NB4 (cell line): ENCODE measurements at regions not wholly inside any gene's neighbourhood (a gene's known extent, or its start where the extent isn't known, plus 50 kb on each side); places are given as distances from the start of the nearest gene placed in this dataset.

ENCODE experiments used
- CTCF ChIP-seq: IDR thresholded peaks from one replicate; pipeline ENCODE4 v1.5.1; 2012; ENCODE audit warnings: low read depth, low read length
- MAX ChIP-seq: IDR thresholded peaks from 2 replicates; pipeline ENCODE4 v1.6.1; 2011; ENCODE audit warnings: low read depth, low read length
- MYC ChIP-seq: IDR thresholded peaks from 2 replicates; pipeline ENCODE4 v1.6.1; 2011; ENCODE audit warnings: low read depth, low read length
- POLR2A ChIP-seq: IDR thresholded peaks from 2 replicates; pipeline ENCODE4 v1.6.1; 2011; ENCODE audit warnings: mild to moderate bottlenecking; ENCODE audit not compliant: insufficient read length; ENCODE audit errors: extremely low read depth

GRCh38 chr1:219681876-219682275 is 69.0 kb upstream of the ZC3H11B start:
- TF ChIP-seq CTCF (no peak), MAX (no peak), POLR2A (no peak), MYC (no peak)
